Fibroblast of mammary gland (primary cell): ENCODE measurements at regions not wholly inside any gene's neighbourhood (a gene's known extent, or its start where the extent isn't known, plus 50 kb on each side); places are given as distances from the start of the nearest gene placed in this dataset.

Source experiments
- DNase-seq: peaks from one replicate; pipeline ENCODE4 v3.0.0-alpha.2; 2010; ENCODE audit warnings: low read depth
- H3K4me3 ChIP-seq: 2 replicates; pipeline ENCODE4 v1.5.1; 2011; ENCODE audit warnings: low read depth, mild to moderate bottlenecking, low read length, moderate library complexity; ENCODE audit not compliant: control insufficient read depth
- TF ChIP-seq, protein P1 (sequence below): conservative IDR thresholded peaks from 2 replicates; pipeline ENCODE4 v1.5.1; 2011; ENCODE audit warnings: low read depth, low read length, inconsistent platforms; ENCODE audit not compliant: control insufficient read depth, insufficient read depth

DNA sequence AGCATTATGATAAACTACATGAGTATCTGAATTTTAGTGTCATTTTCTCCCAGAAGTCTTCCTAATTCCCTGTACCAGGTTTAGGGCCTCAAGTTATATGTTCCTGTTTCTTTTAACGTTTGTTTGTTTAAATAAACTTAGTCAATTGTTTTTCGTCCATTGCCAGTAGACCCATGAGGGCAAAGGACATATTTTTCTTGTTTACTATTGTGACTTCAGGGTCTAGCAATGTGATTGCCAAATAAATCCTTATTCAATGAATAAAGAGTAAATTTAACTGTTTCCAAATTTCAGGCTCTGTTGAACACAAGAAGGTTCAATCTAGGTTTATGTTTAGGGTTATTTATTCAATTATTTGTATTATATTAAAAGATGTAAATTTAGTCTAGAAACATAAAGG, 391.6 kb upstream of the MGAT4C start:
- TF ChIP-seq, protein P1, sequence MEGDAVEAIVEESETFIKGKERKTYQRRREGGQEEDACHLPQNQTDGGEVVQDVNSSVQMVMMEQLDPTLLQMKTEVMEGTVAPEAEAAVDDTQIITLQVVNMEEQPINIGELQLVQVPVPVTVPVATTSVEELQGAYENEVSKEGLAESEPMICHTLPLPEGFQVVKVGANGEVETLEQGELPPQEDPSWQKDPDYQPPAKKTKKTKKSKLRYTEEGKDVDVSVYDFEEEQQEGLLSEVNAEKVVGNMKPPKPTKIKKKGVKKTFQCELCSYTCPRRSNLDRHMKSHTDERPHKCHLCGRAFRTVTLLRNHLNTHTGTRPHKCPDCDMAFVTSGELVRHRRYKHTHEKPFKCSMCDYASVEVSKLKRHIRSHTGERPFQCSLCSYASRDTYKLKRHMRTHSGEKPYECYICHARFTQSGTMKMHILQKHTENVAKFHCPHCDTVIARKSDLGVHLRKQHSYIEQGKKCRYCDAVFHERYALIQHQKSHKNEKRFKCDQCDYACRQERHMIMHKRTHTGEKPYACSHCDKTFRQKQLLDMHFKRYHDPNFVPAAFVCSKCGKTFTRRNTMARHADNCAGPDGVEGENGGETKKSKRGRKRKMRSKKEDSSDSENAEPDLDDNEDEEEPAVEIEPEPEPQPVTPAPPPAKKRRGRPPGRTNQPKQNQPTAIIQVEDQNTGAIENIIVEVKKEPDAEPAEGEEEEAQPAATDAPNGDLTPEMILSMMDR: no peak
- no peak overlapping the region for H3K4me3 ChIP-seq
- DNase-seq: no peak

DNA sequence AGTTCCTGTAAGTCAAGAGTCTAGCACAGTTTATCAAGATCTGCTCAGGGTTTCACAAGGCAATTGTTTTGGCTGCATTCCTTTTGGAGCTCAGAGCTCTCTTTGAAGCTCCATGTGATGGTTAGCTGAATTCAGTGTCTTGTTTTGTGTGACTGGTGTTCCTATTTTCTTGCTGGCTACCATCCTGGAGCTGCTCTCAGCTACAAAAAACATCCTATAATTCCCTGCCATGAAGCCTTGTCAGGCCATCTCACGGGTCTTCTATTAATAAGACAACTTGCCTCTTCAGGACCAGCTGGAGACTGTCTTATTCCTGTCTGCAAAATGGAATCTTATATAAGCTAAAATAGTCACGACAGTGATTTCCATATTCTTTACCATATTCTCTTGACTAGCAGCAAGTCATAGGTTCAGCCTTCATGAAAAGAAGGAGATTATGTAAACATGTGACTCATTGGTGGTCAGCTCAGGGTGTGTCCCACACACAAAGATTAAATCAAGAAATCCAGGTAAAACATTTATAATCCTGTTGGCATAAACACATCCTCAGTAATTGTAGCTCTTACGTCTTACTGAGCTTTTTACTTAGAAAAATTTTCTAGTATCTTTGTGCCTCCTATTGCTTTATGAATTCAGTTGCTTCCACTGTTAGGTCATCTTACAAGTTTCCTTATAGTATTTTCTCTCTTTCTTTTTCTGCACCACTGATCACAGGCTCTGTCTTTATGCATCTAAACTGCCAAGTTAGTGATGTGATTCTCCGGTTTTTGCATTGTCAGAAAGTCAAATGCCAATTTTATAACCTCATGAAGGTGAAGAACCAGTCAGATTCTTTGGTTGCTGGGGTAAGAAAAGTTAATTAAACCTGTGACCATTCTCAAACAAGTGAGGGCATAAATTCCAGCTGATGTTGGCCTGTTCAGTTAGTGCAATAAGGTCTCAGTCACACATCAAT, 378.5 kb upstream of the MGAT4C start:
- TF ChIP-seq, protein P1: no peak
- H3K4me3 ChIP-seq: no peak overlapping the region
- DNase-seq: peak; percentile 12

DNA sequence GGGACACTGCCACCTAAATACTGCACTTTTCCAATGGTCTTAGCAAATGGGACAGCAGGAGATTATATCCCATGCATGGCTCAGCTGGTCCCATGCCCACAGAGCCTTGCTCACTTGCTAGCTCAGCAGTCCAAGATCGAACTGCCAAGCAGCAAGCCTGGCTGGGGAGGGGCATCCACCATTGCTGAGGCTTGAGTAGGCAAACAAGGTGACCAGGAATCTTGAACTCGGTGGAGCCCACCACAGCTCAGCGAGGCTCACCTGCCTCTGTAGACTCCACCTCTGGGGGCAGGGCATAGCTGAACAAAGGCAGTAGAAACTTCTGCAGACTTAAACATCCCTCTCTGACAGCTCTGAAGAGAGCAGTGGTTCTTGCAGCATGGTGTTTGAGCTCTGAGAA, 370.8 kb upstream of the MGAT4C start:
- TF ChIP-seq, protein P1: no peak
- no peak overlapping the region for H3K4me3 ChIP-seq
- no peak for DNase-seq

DNA sequence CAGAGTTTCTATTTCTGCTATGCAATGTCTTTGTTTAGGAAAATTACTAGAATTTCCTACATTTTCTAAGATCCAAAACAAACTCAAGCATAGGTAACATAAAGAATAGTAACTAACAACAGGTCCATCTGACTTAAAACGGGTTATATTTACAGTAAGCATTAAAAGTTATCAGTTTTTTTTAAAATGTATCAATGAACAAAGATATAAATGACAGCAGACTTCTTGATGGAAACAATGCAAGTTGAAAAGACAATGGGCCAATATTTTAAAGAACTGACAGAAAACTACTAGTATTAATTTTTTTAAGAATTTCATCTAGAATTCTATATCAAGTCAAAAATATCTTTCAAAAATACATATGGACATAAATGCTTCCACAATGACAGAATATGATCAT, 367.1 kb upstream of the MGAT4C start:
- no peak for DNase-seq
- TF ChIP-seq, protein P1: no peak
- H3K4me3 ChIP-seq: no peak overlapping the region

DNA sequence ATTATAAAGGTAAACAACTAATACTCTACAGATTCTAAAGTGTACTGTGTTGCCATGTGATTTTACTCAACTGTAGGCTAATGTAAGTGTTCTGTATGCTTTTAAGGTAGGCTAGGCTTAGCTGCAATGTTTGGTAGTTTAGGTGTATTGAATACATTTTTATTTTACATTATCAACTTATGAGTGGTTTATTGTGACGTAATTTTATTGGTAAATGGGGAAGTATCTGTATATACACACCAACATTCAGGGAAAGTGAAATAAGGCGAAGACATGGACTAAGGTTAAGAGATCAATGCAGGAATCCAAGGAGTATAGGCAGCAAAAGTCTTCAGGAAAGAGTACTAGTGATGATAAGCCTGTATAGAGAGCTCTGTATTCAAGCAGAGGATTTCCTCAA, 365.8 kb upstream of the MGAT4C start:
- TF ChIP-seq, protein P1: no peak
- H3K4me3 ChIP-seq: no peak overlapping the region
- DNase-seq: no peak

DNA sequence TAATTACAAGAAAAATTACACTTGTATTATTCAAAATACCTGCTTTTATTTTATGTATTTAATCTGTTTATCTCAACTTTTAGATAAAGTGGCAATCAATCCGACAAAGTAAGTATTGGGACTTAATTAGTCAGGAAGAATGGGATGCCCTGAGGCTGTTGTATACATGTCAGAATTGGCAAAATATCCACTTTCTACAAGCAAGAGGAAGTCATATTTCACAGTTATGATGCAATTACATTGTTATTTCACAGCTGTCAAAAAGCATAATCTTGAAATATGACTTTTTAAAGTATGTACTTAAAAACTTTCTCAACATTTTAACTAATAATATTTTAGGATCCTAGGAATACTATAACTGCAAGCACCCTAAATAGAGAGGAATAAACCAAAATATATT, 357.1 kb upstream of the MGAT4C start:
- DNase-seq: no peak
- no peak overlapping the region for H3K4me3 ChIP-seq
- TF ChIP-seq, protein P1: no peak
